ENCODE measurements at regions not wholly inside any gene's neighbourhood (a gene's known extent, or its start where the extent isn't known, plus 50 kb on each side); places are given as distances from the start of the nearest gene placed in this dataset.

GRCh38 chr2:166609183-166609959 lies 115.3 kb upstream of the SCN7A start:
- ChIA-PET RAD21 (ENCODE audit: unreplicated experiment) (no interaction called here), POLR2A (no interaction called here), CTCF (no interaction called here), SMC1A (ENCODE audit: uncharacterized antibody, unreplicated experiment) (no interaction called here)
- intact Hi-C loops (cut with micrococcal nuclease; ENCODE audit: unreplicated experiment) (no loop called here), in situ Hi-C loops (cut with MboI) (no loop called here)
- Histone ChIP-seq H3K4me1 (ENCODE audit: control insufficient read depth, insufficient read depth, low read length) (no peaks in the 10 kb centered on the region), H3K9ac (ENCODE audit: control insufficient read depth, insufficient read depth, low read length) (no peak overlapping the region), H3K9me3 (replicated peaks; ENCODE audit: control insufficient read depth, insufficient read depth, low read length) (no peaks in the 10 kb centered on the region), H3K36me3 (ENCODE audit: control insufficient read depth in 2 of 2, insufficient read depth in 2 of 2, low read length in 1 of 2) (no peaks in the 10 kb centered on the region), H3K4me2 (ENCODE audit: control insufficient read depth, insufficient read depth) (no peak overlapping the region), H3K4me3 (no peak overlapping the region), H4K20me1 (ENCODE audit: control insufficient read depth, insufficient read depth) (no peaks in the 10 kb centered on the region), H3K79me2 (ENCODE audit: control insufficient read depth, insufficient read depth, low read length) (no peaks in the 10 kb centered on the region), H3K27ac (ENCODE audit: control insufficient read depth, insufficient read depth) (no peak overlapping the region), H2AFZ (ENCODE audit: control insufficient read depth, low read depth, low read length) (no peak overlapping the region), H3K27me3 (replicated peaks in 1 of 2; ENCODE audit: control insufficient read depth in 2 of 2, insufficient read depth in 2 of 2, low read length in 1 of 2) (no peaks in the 10 kb centered on the region; a peak in 1 of 4 replicates)
- no TSS peak for BruUV-seq (replicated peaks)
- TF ChIP-seq NRF1 (conservative IDR thresholded peaks at IDR 0.05; ENCODE audit: low read depth, low read length) (no peak), HSF1 (IDR thresholded peaks at IDR 0.05; ENCODE audit: low read depth, low read length) (no peak), E4F1 (IDR thresholded peaks at IDR 0.05; ENCODE audit: borderline replicate concordance, partially characterized antibody) (no peak), RUNX3 (IDR thresholded peaks at IDR 0.05; ENCODE audit: low read length) (no peak), PAX8 (IDR thresholded peaks at IDR 0.05) (no peak), STAT3 (IDR thresholded peaks at IDR 0.05; ENCODE audit: low read depth, low read length) (no peak), SMAD1 (IDR thresholded peaks at IDR 0.05; ENCODE audit: low read depth, partially characterized antibody) (no peak)
- 51% methylated on average over 24 of the region's 24 CpGs for WGBS (ENCODE audit: insufficient coverage, insufficient replicate concordance, low lambda C conversion rate, missing lambda C conversion rate)
- no peak for DNase-seq (ENCODE audit: low read depth, low spot score)
- no peak for FAIRE-seq
- no peak for ATAC-seq
